Dendritic cell treated with granulocyte-macrophage colony-stimulating factor and Interleukin-4, amounts not matched to agents 40 ng/mL and 50 ng/mL, for 4 days (primary cell): ENCODE measurements at regions not wholly inside any gene's neighbourhood (a gene's known extent, or its start where the extent isn't known, plus 50 kb on each side); places are given as distances from the start of the nearest gene placed in this dataset.
"Not testable (repeated sequence)": the region's sequence is repeated elsewhere in the genome, so short reads cannot be mapped to it uniquely, and the experiment has no call there.

Experiments used
- H3K27ac Mint-ChIP-seq: one replicate; pipeline ENCODE4 v1.8.0; 2022; ENCODE audit warnings: mild to moderate bottlenecking, mixed read lengths
- H3K27me3 Mint-ChIP-seq: one replicate; pipeline ENCODE4 v1.8.0; 2022; ENCODE audit warnings: mild to moderate bottlenecking, mixed read lengths
- H3K36me3 Mint-ChIP-seq: one replicate; pipeline ENCODE4 v1.8.0; 2022; ENCODE audit warnings: low read depth, mixed read lengths
- H3K4me1 Mint-ChIP-seq: one replicate; pipeline ENCODE4 v1.8.0; 2022; ENCODE audit warnings: low read depth, mixed read lengths
- H3K4me3 Mint-ChIP-seq: one replicate; pipeline ENCODE4 v1.8.0; 2022; ENCODE audit warnings: mild to moderate bottlenecking, moderate library complexity, mixed read lengths
- H3K9me3 Mint-ChIP-seq: one replicate; pipeline ENCODE4 v1.8.0; 2022; ENCODE audit warnings: mixed read lengths
- intact Hi-C: fragments of 100-400 bp; cut with micrococcal nuclease; formaldehyde crosslinking; loops from one replicate; pipeline ENCODE4 v1.15.0; 2022

DNA sequence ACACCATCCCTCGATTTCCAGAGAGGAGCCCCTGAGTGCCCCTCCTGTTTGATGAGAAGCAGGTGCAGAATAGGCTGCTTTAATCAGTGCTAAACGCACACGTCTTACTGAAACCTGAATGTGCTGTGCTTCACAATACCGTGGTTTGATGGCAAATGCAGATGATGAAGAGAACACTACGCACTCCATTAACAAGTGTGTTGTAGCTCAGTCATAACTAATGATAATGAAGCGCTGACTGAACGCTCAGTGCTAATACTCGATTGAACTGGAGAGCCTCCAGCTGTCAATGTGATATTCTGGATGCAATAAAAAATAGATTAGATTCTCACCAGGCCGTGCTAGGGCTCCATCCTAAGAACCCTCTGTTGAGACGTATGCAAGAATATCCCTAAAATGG lies 279.7 kb upstream of the PLPP4 start:
- Mint-ChIP-seq H3K27me3 (no peaks in the 10 kb centered on the region), H3K27ac (no peak overlapping the region), H3K4me3 (no peak overlapping the region), H3K4me1 (no peaks in the 10 kb centered on the region), H3K9me3 (no peaks in the 10 kb centered on the region), H3K36me3 (no peaks in the 10 kb centered on the region)
- intact Hi-C loops: no loop called here

DNA sequence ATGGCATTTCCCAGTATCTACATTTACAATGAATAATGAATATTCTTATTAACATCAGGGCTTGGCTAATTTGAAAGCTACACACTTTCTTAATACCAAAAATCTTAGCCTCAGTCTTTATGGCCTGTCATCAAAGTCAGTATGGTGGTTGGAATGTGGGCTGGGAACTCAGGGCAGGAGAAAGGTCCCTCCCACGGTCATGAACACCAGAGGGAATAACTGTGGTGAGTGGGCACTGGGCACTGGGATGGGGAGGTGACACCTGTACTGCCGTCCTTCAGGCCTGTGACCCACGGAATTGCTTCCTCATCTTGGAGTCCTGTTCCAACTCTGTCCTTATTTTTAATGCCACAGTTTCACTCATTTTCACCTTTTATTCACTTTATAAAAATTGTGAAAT lies 276.9 kb upstream of the PLPP4 start:
- Mint-ChIP-seq H3K36me3 (no peaks in the 10 kb centered on the region), H3K27me3 (no peaks in the 10 kb centered on the region), H3K4me1 (no peaks in the 10 kb centered on the region), H3K27ac (no peak overlapping the region), H3K4me3 (no peak overlapping the region), H3K9me3 (no peaks in the 10 kb centered on the region)
- intact Hi-C loops: no loop called here

DNA sequence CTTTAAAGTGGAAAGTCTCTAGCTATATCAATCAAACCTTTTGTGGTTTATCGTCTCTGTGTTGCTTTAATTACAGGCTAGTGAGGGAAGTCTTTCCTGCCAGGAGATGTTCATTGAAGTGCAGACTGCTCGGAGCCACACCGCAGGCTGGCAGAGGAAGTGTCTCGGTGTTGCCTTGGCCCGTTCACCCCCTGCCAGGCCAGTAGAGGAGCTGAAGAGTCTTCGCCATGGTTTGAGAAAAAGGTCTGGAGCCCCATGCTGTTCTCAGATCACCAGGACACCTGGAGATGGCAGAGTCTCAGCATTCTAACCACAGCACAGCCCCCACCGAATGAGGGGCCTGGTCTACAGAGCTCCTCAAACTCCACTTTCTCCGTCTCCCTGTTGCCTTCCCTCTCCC lies 275.9 kb upstream of the PLPP4 start:
- Mint-ChIP-seq H3K27ac (no peak overlapping the region), H3K36me3 (no peaks in the 10 kb centered on the region), H3K27me3 (no peaks in the 10 kb centered on the region), H3K4me3 (no peak overlapping the region), H3K9me3 (no peaks in the 10 kb centered on the region), H3K4me1 (no peaks in the 10 kb centered on the region)
- intact Hi-C loops: no loop called here

DNA sequence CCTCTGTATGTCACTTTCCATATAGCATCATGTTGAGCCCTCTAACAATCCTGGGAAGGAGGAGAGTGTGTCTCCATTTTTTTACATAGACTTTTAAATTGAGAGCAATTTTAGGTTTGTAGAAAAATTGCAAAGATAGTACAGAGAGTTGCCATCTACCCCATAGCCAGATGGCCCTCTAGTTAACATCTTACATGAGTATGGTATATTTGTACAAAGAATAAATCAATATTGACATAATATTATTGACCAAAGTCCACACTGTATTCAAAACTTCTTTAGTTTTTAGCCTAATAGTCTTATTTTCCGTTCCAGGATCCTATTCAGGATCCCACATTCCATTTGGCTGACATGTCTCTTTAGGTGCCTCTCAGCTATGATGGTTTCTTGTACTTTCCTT lies 274.6 kb upstream of the PLPP4 start:
- Mint-ChIP-seq H3K4me3 (no peak overlapping the region), H3K27me3 (no peaks in the 10 kb centered on the region), H3K4me1 (no peaks in the 10 kb centered on the region), H3K9me3 (no peaks in the 10 kb centered on the region), H3K27ac (no peak overlapping the region), H3K36me3 (no peaks in the 10 kb centered on the region)
- intact Hi-C loops: no loop called here

DNA sequence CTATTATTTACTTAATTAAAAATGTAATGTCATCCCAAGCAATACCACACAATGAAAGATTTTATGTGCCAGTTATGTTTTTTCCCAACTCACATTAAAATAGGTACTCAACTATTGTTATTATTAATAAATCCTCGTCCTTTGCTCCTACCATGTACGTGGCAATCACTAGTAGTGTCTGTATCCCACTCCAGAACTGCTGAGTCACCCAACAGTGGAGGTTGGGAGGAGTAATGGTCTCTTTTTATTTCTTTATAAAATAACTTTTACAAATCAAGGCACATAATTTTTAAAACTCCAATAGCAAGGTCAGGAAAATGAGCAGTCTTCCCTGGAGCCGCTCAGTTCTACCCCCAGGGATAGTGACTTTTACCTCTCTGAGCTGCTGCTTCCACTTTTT lies 273.5 kb upstream of the PLPP4 start:
- H3K36me3 Mint-ChIP-seq: no peaks in the 10 kb centered on the region
- no peak overlapping the region for H3K4me3 Mint-ChIP-seq
- intact Hi-C loops: no loop called here

DNA sequence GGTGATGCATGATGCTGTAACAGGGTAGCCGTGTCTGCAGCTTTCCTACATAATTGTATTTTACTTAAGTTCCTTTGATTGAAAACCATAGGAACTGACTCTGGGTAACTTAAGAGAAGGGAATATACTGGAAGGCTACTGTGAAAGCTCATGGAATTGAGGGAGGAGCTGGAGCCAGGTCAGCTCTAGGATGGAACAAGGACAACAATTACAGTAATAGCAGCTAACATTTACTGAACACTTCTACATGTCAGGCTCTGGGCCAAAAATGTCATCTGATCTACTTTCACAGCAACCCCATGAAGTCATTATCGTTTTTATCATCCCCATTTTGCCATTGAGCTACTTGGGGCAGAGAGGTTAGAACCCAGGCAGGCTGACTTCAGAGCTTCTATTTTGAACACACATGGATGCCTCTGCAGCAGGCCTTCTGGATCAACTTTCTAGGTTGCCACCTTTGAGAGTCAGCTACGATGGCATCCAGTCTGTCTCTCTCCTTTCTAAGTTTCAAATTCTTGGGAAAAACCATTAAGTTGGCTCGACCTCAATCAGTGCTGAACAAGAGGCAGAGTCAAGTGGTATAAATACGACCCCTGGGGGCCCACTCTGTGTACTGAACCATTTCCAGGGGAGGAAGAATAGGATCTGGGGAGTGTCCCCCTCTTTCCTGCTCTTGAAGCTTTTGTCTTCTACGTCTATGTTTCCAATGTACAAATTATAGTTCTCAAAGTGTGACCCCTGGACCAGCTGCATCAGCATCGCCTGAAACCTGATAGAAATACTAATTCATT lies 272.3 kb upstream of the PLPP4 start:
- Mint-ChIP-seq H3K36me3 (no peaks in the 10 kb centered on the region), H3K27me3 (no peaks in the 10 kb centered on the region), H3K4me3 (no peak overlapping the region), H3K9me3 (no peaks in the 10 kb centered on the region), H3K4me1 (no peaks in the 10 kb centered on the region), H3K27ac (no peak overlapping the region)
- intact Hi-C loops: no loop called here

More for the DNA sequence above, 273.5 kb upstream of the PLPP4 start:
- H3K4me1 Mint-ChIP-seq: no peaks in the 10 kb centered on the region
- H3K9me3 Mint-ChIP-seq: no peaks in the 10 kb centered on the region
- no peak overlapping the region for H3K27ac Mint-ChIP-seq
- H3K27me3 Mint-ChIP-seq: no peaks in the 10 kb centered on the region

DNA sequence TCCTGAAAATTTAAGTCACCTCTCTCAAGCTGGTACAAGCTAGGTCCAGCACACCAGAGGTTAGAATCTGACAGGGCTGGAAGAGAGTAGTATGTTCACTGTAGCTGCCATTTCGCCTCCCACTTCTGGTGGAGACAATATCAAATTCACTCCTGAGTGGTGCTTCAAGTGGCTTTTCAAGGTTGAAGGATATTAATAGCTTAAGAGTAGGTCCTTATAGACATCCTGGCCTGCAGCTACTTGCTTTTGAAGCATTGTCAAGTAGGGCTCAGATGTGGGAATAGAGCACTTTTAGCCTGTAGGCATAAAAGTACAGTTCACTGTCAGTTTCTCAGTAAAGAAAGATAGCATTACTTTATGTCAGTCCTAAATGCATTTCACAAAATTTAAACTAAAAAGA lies 270.5 kb upstream of the PLPP4 start:
- intact Hi-C loops: no loop called here
- H3K4me1 Mint-ChIP-seq: no peaks in the 10 kb centered on the region
- H3K36me3 Mint-ChIP-seq: no peaks in the 10 kb centered on the region
- no peak overlapping the region for H3K4me3 Mint-ChIP-seq
- H3K27me3 Mint-ChIP-seq: no peaks in the 10 kb centered on the region
- H3K9me3 Mint-ChIP-seq: no peaks in the 10 kb centered on the region
- H3K27ac Mint-ChIP-seq: no peak overlapping the region

DNA sequence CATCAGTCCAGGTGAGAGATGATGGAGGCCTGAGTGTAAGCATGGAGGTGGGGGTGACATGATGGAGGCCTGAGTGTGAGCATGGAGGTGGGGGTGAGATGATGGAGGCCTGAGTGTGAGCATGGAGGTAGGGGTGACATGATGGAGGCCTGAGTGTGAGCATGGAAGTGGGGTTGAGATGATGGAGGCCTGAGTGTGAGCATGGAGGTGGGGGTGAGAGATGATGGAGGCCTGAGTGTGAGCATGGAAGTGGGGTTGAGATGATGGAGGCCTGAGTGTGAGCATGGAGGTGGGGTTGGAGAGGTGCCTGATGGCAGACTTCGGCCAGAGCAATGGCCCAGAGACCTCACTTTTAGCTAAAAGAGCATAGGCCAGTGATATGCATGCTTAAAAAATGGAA lies 269.9 kb upstream of the PLPP4 start:
- H3K27me3 Mint-ChIP-seq, H3K4me1 Mint-ChIP-seq, H3K27ac Mint-ChIP-seq, H3K4me3 Mint-ChIP-seq, intact Hi-C loops, H3K36me3 Mint-ChIP-seq, H3K9me3 Mint-ChIP-seq: not testable (repeated sequence)

DNA sequence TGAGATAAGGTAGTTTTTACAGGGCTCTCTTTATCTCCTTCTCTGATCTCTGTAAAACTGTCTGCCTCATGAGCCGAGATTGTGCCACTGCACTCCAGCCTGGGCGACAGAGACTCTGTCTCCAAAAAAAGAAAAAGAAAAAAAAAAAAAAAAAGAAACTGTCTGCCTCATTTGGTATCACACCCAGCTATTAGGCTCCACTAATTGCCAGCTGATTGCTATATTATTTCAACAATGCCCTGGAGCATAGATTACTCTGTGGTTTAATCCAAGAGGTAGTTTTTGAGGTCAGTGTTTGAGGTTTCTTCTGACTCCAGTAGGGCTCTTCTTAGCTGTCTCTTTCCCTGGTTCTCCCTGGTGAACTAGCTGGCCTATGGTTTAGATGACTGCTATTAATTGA lies 268.1 kb upstream of the PLPP4 start:
- H3K27me3 Mint-ChIP-seq: no peaks in the 10 kb centered on the region
- no peaks in the 10 kb centered on the region for H3K36me3 Mint-ChIP-seq
- H3K9me3 Mint-ChIP-seq: no peaks in the 10 kb centered on the region
- no peak overlapping the region for H3K4me3 Mint-ChIP-seq
- intact Hi-C loops: no loop called here
- no peaks in the 10 kb centered on the region for H3K4me1 Mint-ChIP-seq
- no peak overlapping the region for H3K27ac Mint-ChIP-seq

DNA sequence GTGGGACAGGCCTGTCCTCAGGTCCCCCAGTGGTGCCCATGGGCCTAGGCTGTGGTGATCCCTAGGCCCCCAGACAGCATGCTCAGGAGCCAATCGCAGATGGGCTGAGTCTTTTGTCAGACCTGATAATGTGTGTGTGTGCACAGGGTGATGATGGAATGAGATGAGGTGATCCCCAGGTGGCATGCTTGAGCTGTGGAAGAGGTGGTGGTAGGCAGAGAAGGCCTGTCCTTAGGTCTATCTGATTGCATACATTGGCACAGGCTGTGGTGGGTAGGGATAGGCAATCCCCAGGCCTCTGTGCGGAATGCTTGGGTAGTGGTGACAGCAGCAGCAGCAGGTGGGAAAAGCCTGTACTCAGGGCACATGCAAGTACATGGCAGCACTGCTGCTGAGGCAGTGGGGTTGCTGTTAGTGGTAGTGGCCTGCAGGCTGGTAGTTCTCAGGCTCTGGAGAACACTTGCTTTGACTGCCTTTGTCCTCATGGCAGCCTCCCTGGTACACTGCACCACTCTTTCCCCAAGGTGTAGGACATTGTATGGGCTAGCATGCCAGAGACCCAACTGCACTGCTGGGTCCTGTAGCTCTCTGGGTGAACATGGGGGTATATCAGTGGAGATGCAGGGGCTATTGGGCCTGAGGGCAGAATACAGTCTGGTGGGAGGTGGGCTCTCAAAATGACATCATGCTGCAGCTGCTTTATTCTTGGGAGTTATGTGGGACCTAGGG lies 260.9 kb upstream of the PLPP4 start:
- H3K27ac Mint-ChIP-seq: no peak overlapping the region
- peaks cover 8% of the 10 kb centered on the region for H3K9me3 Mint-ChIP-seq
- H3K4me1 Mint-ChIP-seq: no peaks in the 10 kb centered on the region
- no peaks in the 10 kb centered on the region for H3K27me3 Mint-ChIP-seq
- H3K4me3 Mint-ChIP-seq: no peak overlapping the region
- no peaks in the 10 kb centered on the region for H3K36me3 Mint-ChIP-seq
- intact Hi-C loops: no loop called here

DNA sequence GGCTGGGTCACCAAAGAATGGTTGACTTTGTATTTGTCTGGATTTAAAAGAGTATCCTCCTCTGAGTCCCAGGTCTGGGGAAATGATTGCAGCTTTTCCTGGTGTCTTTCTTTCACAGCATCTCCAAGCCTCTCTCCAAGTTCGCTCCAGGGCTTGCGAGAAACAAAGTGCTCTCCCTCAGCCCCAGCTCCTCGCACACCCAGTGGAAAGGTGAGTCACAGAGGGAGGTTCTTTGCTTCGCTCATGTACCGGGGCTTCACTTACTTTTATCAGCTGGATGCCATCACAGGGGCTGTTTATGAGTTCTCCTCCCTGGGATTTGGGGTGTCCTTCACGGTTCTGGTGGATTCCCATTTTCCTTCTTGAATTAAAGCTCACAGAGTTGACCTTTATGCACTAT lies 252.2 kb upstream of the PLPP4 start:
- intact Hi-C loops: no loop called here
- H3K27ac Mint-ChIP-seq: no peak overlapping the region
- H3K4me3 Mint-ChIP-seq: no peak overlapping the region
- H3K27me3 Mint-ChIP-seq: no peaks in the 10 kb centered on the region
- no peaks in the 10 kb centered on the region for H3K36me3 Mint-ChIP-seq
- no peaks in the 10 kb centered on the region for H3K9me3 Mint-ChIP-seq
- no peaks in the 10 kb centered on the region for H3K4me1 Mint-ChIP-seq

DNA sequence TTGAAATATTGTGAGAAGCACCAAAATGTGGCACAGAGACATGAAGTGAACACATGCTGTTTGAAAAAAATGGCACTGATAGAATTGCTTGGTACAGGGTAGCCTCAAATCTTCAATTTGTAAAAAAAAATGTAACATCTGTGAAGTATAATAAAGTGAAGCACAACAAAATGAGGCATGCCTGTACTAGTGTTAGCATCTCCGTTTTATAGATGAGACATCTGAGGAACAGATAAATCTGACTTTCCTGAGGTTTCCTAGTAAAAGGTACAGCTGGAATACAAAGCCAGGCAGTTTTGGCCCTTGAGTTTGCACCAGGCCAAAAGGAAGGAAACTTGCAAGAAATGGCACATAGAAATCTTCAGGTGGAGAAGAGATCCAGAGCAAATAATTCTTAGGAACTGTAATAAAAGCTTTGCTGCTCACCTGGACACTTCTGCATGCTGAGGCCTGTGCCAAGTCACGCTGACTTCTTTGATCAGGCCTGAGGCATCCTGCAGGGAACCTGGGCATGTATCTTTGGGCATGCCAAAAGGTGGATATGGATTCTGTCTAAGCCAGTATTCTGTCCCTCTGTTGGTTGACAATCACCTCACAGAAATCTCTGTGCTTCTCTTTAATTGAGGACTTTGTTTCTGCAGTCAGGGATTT lies 251.5 kb upstream of the PLPP4 start:
- no peak overlapping the region for H3K4me3 Mint-ChIP-seq

DNA sequence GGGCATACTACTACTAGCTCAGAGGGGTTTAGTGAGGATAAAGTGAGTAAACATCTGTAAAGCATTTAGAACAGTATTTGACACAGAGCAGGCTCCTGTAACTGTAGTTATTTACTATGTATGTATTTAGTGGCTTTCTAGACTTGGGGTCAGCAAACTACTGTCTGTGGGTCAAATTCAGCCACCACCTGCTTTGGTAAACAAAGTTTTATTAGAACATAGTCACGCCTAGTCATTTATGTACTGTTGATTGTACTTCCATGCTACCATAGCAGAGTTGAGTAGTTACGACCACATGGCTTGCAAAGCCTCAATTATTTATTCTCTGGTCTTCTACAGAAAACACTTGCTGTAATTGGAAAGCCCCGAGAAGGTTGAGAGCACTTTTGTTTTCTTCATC lies 248.5 kb upstream of the PLPP4 start:
- no peak overlapping the region for H3K27ac Mint-ChIP-seq

More for the DNA sequence above, 251.5 kb upstream of the PLPP4 start:
- Mint-ChIP-seq H3K4me1 (no peaks in the 10 kb centered on the region), H3K27ac (no peak overlapping the region), H3K27me3 (no peaks in the 10 kb centered on the region), H3K36me3 (no peaks in the 10 kb centered on the region), H3K9me3 (no peaks in the 10 kb centered on the region)
- intact Hi-C loops: no loop called here

DNA sequence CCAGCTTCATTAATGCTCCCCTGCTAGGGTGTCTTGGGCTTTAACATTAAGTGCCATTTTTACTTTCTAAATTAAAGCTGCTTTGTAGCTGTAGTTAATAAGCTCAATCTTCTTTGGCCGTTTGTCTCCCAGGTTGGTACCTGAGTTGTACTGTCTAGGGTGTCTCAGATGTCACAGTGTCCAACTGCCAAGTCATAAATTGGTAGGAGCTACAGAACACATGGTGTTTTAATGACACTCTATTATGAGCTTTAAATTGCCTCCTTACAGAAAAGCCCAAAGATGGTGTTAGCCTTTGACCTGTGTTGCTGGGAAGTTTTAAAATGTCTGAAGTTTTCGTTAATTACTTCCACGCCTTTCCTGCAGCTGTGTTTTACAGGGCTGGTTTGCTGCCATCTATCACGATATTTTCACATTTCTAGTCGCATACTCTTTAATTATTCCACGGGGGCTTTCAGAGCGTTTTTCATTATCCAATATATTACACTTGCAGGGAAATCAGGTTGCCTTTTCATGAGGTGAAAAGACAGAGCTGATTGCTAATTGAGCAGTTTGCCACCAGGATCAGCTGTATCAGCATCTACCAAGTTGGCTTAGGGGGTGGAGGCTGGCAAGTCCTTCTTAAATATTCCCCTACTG lies 247.8 kb upstream of the PLPP4 start:
- Mint-ChIP-seq H3K4me1 (no peaks in the 10 kb centered on the region), H3K4me3 (no peak overlapping the region), H3K27me3 (no peaks in the 10 kb centered on the region), H3K27ac (no peak overlapping the region), H3K36me3 (no peaks in the 10 kb centered on the region), H3K9me3 (no peaks in the 10 kb centered on the region)
- intact Hi-C loops: no loop called here

More for the DNA sequence above, 248.5 kb upstream of the PLPP4 start:
- Mint-ChIP-seq H3K36me3 (no peaks in the 10 kb centered on the region), H3K4me3 (no peak overlapping the region), H3K9me3 (no peaks in the 10 kb centered on the region), H3K27me3 (no peaks in the 10 kb centered on the region), H3K4me1 (no peaks in the 10 kb centered on the region)
- intact Hi-C loops: no loop called here
